Right cardiac atrium (tissue), 5 donors: ENCODE measurements at regions not wholly inside any gene's neighbourhood (a gene's known extent, or its start where the extent isn't known, plus 50 kb on each side); places are given as distances from the start of the nearest gene placed in this dataset.

Experiments used
- ATAC-seq, 2 donors: fragments of 200-7000 bp; cut with Tn5 transposase; one replicate each; pipeline versions ENCODE4 v1.8.0 to v1.9.1; 2020; ENCODE audit warnings: moderate library complexity in 2 of 2, mild to moderate bottlenecking in 1 of 2
- DNase-seq, 3 donors: peaks; one replicate each; pipeline ENCODE4 v3.0.0-alpha.2; 2020
- H3K27ac ChIP-seq: one replicate; pipeline ENCODE4 v1.5.1; 2013; ENCODE audit warnings: mild to moderate bottlenecking, low read length, control low read depth, moderate library complexity
- H3K27me3 ChIP-seq: one replicate; pipeline ENCODE4 v1.6.1; 2013; ENCODE audit not compliant: control insufficient read depth, insufficient read depth
- H3K4me1 ChIP-seq: one replicate; pipeline ENCODE4 v1.6.1; 2013; ENCODE audit warnings: low read length; ENCODE audit not compliant: control insufficient read depth, insufficient read depth
- H3K4me3 ChIP-seq: one replicate; pipeline ENCODE4 v1.5.1; 2013; ENCODE audit warnings: low read length, control low read depth
- H3K9me3 ChIP-seq: one replicate; pipeline ENCODE4 v1.6.1; 2013; ENCODE audit warnings: low read length; ENCODE audit not compliant: control insufficient read depth
- WGBS: extraction: QIAGEN DNeasy Blood & Tissue Kit; methylation state at CpG from one replicate; pipeline ENCODE4 v1.1.7; 2013; 5-methylcytosine and 5-hydroxymethylcytosine counted together
- intact Hi-C, 4 donors: fragments of 100-400 bp; cut with DNase I; formaldehyde crosslinking; loops; one replicate each; pipeline versions ENCODE4 v1.11.0 to v1.14.0; 2022 to 2023
- donor health status: healthy with polysubstance abuse.
- donor health status: DM: no; HTN: yes; CAD: no.
- donor health status: DM: no; HTN: no; CAD: no.
- donor health status: DM: no; HTN: yes; CAD: no; lungs with severe emphysema.
- donor health status: DM: yes; HTN: yes; CAD: no.

DNA sequence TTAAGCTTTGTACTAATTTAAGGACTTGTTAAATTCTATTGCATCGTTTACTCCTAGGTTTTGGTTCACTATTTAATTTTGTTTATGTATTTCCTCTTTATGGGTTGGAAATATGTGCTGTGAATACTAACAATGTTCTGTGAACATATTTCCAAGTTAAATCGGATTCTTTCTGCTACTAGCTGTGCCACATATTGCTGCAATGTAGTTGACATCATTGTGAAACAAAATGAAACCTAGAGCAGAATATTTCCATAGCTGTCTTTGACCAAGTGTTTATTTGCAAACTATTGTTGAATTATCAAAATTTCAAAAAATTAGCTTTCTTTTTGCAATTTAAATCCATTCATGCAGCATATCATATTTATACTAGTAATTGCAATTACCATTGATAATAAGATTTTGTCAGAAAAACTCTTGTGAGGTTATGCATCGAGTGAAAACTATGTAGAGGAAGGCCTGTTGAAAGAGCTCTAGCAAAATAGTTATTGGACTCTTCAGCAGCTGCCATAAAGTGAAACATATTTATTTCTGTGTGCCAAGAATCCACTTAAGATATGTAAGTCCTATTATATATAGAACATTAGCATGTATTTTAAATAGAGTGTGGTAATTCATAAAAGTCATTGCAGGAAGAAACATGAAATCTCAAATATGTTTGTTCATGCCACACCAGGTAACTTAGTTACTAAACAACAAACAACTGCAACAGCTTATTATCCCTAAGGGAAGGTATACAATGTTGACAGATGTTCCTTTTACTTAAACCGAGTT lies 575.1 kb downstream of the SLITRK6 start:
- Histone ChIP-seq H3K9me3 (no peaks in the 10 kb centered on the region), H3K4me1 (no peaks in the 10 kb centered on the region), H3K4me3 (no peak overlapping the region), H3K27ac (no peak overlapping the region), H3K27me3 (no peaks in the 10 kb centered on the region)
- 61% methylated on average over 4 of the region's 4 CpGs for WGBS
- DNase-seq (no peak), ATAC-seq (no peak)
- intact Hi-C loops, result no loop called here

- no peak for ATAC-seq
- intact Hi-C loops, result no loop called here
Observed at GRCh38 chr13:85216576-85216975, 582.6 kb downstream of the SLITRK6 start.

DNA sequence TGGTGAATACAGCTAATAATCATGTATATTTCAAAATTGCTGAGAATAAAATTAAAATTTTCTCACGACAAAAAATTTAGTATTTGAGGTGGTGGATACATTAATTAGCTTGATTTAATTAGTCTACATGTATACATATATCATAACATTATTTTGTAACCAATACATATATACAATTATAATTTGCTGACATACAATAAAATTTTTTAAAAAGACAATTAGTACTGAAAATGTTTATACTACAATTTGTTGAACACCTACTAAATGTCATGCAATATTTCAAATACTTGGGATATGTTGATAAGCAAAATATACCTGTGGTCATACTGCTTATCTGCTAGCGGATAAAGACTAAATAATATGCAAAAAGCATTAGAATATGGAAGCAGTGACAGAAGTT lies 586.5 kb downstream of the SLITRK6 start:
- H3K27ac ChIP-seq, result no peak overlapping the region
- WGBS, result 87% methylated on average over 2 of the region's 2 CpGs
- no peak for ATAC-seq
- H3K27me3 ChIP-seq, result no peaks in the 10 kb centered on the region
- intact Hi-C loops, result no loop called here
- no peak overlapping the region for H3K4me3 ChIP-seq
- no peaks in the 10 kb centered on the region for H3K4me1 ChIP-seq
- no peaks in the 10 kb centered on the region for H3K9me3 ChIP-seq
- no peak for DNase-seq

More at GRCh38 chr13:85216576-85216975, 582.6 kb downstream of the SLITRK6 start:
- no peaks in the 10 kb centered on the region for H3K4me1 ChIP-seq
- no peaks in the 10 kb centered on the region for H3K27me3 ChIP-seq
- DNase-seq, result no peak
- no peak overlapping the region for H3K4me3 ChIP-seq
- no peak overlapping the region for H3K27ac ChIP-seq
- no peaks in the 10 kb centered on the region for H3K9me3 ChIP-seq

DNA sequence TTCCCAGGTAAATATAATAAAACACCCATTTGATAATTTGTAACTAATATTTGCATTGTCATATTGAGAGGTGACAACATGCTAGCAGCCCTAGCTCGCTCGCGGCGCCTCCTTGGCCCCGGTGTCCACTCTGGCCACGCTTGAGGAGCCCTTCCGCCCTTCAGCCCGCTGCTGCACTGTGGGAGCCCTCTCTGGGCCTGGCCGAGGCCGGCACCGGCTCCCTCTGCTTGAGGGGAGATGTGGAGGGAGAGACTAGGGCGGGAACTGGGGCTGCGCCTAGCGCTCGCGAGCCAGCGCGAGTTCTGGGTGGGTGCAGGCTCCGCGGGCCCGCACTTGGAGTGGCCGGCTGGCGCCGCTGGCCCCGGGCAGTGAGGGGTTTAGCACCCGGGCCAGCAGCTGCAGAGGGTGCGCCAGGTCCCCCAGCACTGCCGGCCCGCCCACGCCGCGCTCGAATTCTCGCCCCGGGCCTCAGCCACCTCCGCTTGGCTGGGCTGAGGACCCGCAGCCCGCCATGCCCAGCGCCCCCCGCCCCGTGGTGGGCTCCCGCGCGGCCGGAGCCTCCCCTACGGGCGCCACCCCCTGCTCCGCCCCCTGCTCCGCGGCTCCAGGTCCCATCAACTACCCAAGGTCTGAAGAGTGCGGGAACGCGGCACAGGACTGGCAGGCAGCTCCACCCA lies 594.4 kb downstream of the SLITRK6 start:
- ATAC-seq (peak in 1 of 2 donors; percentile 38), DNase-seq (peak; percentile 12 to 36 (median 23))
- Histone ChIP-seq H3K4me3 (no peak overlapping the region), H3K4me1 (no peaks in the 10 kb centered on the region), H3K9me3 (no peaks in the 10 kb centered on the region), H3K27ac (no peak overlapping the region), H3K27me3 (no peaks in the 10 kb centered on the region)
- intact Hi-C loops, result no loop called here
- WGBS, result 83% methylated on average over 53 of the region's 53 CpGs

DNA sequence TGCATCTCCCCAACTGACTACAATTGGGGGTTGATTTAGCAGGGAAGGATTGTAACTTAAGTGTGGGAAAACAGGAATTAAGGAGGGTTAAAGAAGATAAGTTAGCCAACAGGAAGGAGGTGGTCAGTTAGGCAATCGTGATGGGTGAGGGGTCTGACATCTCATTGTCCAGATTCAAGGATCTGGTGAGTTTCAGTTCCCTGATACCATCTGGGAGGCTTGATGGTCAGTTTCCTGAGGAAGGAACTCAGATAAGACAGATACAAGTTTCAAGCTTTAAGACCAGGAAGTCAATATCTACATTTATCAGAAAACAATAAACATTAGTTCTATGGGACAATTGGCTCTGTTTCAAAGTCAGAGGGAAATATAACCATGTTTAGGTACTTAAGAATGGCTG lies 601.8 kb downstream of the SLITRK6 start:
- DNase-seq (no peak), ATAC-seq (no peak)
- WGBS, result 28% methylated on average over 1 of the region's 1 CpG
- H3K27me3 ChIP-seq, result no peaks in the 10 kb centered on the region
- no peak overlapping the region for H3K27ac ChIP-seq
- intact Hi-C loops, result no loop called here
- H3K9me3 ChIP-seq, result no peaks in the 10 kb centered on the region
- H3K4me1 ChIP-seq, result no peaks in the 10 kb centered on the region
- no peak overlapping the region for H3K4me3 ChIP-seq

DNA sequence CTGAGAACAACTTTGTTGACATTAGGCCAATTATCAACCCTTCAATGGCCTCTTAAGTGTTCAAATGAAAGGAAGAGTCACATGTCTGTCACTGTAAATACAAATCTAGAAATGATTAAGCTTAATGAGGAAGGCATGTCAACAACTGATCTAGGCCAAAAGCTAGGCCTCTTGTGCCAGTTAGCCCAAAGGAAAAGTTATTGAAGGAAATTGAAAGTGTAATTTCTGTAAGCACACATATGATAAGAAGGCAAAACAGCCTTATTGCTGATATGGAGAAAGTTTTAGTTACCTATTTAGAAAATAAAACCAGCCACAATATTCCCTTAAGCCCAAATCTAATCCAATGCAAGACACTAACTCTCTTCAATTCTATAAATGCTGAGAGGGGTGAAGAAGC lies 604.7 kb downstream of the SLITRK6 start:
- Histone ChIP-seq H3K9me3 (no peaks in the 10 kb centered on the region), H3K27ac (no peak overlapping the region), H3K27me3 (no peaks in the 10 kb centered on the region), H3K4me3 (no peak overlapping the region), H3K4me1 (no peaks in the 10 kb centered on the region)
- DNase-seq (no peak), ATAC-seq (no peak)
- intact Hi-C loops, result no loop called here

- 73% methylated on average over 1 of the region's 1 CpG for WGBS
- Histone ChIP-seq H3K4me1 (no peaks in the 10 kb centered on the region), H3K27ac (no peak overlapping the region), H3K9me3 (no peaks in the 10 kb centered on the region), H3K4me3 (no peak overlapping the region), H3K27me3 (no peaks in the 10 kb centered on the region)
- intact Hi-C loops, result no loop called here
- ATAC-seq, result no peak
- no peak for DNase-seq
Observed at GRCh38 chr13:85191996-85192718, 607.1 kb downstream of the SLITRK6 start.

DNA sequence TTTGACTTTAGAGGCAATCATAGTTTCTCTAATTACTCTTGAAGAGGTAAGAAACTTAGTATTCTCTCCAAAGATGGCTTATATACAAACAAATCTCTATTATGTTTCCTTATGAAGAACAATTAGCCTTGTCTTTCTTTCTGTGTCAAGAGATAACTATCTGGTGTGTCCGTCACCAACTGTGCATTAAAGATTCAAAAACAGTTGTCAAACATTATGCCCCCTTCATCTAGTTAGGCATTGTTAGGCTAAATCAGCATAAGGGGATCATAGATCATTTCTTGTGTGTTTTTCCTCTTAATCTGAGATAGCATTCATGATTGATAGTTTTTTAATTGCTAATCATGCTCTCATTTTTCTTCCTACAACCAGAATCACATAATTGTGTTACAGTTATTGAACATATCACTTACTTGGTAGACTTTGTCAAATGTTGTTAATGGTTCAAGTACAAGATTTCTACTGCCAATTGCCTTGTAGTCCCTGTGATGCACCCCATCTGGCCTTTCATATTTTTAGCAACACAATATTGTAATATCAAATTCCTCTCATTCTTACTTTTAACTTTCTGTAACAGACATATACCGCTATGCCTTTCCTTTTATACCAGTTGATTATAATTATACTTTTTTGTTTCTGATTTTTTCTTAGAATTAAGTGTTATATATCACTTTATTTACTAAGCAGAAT lies 612.7 kb downstream of the SLITRK6 start:
- no peak for ATAC-seq

DNA sequence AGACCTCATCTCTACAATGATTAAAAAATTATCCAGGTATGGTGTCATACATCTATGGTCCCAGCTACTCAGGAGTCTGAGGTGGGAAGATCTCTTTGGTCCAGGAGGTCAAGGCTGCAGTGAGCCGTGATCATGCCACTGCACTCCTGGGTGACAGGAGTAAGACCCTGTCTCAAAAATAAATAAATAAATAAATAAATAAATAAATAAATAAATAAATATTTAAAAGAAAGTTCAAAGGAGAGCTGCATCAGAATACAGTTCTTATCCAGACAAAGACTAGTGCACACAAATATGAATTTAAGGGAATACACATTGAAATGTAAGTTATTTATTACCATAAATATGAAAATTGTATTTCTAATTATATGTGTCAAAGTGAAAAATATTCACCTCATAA lies 624.9 kb downstream of the SLITRK6 start:
- H3K9me3 ChIP-seq, result no peaks in the 10 kb centered on the region
- WGBS, result 91% methylated on average over 1 of the region's 1 CpG
- no peaks in the 10 kb centered on the region for H3K27me3 ChIP-seq
- intact Hi-C loops, result no loop called here
- ATAC-seq (no peak), DNase-seq (no peak)
- no peak overlapping the region for H3K4me3 ChIP-seq
- no peaks in the 10 kb centered on the region for H3K4me1 ChIP-seq
- H3K27ac ChIP-seq, result no peak overlapping the region

More for the DNA sequence above, 612.7 kb downstream of the SLITRK6 start:
- no peaks in the 10 kb centered on the region for H3K9me3 ChIP-seq
- H3K4me3 ChIP-seq, result no peak overlapping the region
- H3K4me1 ChIP-seq, result no peaks in the 10 kb centered on the region
- no peak overlapping the region for H3K27ac ChIP-seq
- WGBS, result 71% methylated on average over 2 of the region's 2 CpGs
- DNase-seq, result no peak
- no peaks in the 10 kb centered on the region for H3K27me3 ChIP-seq
- intact Hi-C loops, result no loop called here

DNA sequence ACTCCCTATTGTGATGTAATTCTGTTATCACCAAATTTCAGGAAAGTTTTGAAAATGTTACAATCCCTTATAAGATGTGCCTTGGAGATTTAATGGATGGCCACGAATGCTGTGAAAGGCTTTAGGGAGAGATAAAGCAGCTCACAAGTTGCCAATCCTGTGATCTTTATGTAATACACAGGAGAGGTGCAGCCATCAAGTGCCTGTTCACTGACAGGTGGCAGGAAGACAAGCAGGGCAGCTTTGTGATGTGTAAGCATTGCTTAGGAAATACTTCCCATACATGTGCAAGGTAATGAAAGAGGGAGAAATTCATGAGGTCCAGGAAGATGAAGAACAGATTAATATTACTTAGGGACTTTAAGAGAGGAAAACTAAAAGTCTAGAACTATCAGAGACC lies 628.8 kb downstream of the SLITRK6 start:
- Histone ChIP-seq H3K4me1 (no peaks in the 10 kb centered on the region), H3K27ac (no peak overlapping the region), H3K27me3 (no peaks in the 10 kb centered on the region), H3K4me3 (no peak overlapping the region), H3K9me3 (no peaks in the 10 kb centered on the region)
- intact Hi-C loops, result no loop called here
- DNase-seq (no peak), ATAC-seq (no peak)
- WGBS, result 19% methylated on average over 1 of the region's 1 CpG

DNA sequence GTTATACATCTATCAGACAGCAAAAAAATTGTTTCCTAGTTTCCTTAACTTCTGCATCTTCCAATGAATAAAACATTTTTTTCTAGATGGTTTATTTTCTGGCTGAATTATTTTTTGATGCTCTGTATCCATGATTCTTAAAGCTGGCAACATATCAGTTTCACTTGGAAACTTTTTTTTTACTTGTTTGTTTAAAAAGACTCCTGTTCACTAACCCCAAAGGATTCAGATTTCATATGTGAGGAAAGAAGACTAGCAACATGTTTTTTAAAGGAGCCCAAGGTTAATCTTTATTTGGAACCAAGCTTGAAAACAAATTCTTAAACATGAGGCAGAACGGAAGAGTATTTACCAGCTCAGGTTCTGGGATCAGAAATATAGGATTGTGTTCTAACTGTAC lies 632.3 kb downstream of the SLITRK6 start:
- DNase-seq (no peak), ATAC-seq (no peak)
- no peaks in the 10 kb centered on the region for H3K27me3 ChIP-seq
- 55% methylated on average over 1 of the region's 1 CpG for WGBS
- H3K4me1 ChIP-seq, result no peaks in the 10 kb centered on the region
- H3K9me3 ChIP-seq, result no peaks in the 10 kb centered on the region
- no peak overlapping the region for H3K4me3 ChIP-seq
- intact Hi-C loops, result no loop called here
- no peak overlapping the region for H3K27ac ChIP-seq
